ENCODE measurements at regions not wholly inside any gene's neighbourhood (a gene's known extent, or its start where the extent isn't known, plus 50 kb on each side); places are given as distances from the start of the nearest gene placed in this dataset.

- POLR2A ChIA-PET, result no interaction called here
- H3K36me3 ChIP-seq (ENCODE audit: control insufficient read depth, insufficient read depth, low read length), result no peaks in the 10 kb centered on the region
- H3K4me3 ChIP-seq (ENCODE audit: low read depth in 2 of 2, low read length in 2 of 2), result no peak overlapping the region
- CTCF ChIA-PET, result no interaction called here
- H3K9me3 ChIP-seq (ENCODE audit: control insufficient read depth, insufficient read depth, low read depth, low read length), result no peaks in the 10 kb centered on the region
- intact Hi-C loops (cut with micrococcal nuclease; ENCODE audit: unreplicated experiment) (no loop called here), in situ Hi-C loops (cut with HindIII; ENCODE audit: low pct_unique_long_range_greater_than_20kb, low sequenced_read_pairs) (no loop called here)
- DNase-seq (ENCODE audit: low read depth, low spot score) (no peak), ATAC-seq (no peak)
- H3K27me3 ChIP-seq (ENCODE audit: control insufficient read depth, insufficient read depth, low read length), result no peaks in the 10 kb centered on the region
- BruUV-seq (replicated peaks), result no TSS peak
- no peaks in the 10 kb centered on the region for H3K4me1 ChIP-seq (ENCODE audit: control insufficient read depth, insufficient read depth, low read length)
- H3K27ac ChIP-seq (ENCODE audit: low read length), result no peak overlapping the region
- no peak for TF ChIP-seq TCF7L2 (IDR thresholded peaks at IDR 0.05; ENCODE audit: low read depth, low read length)
Measured at GRCh38 chr15:38743147-38743546, 178.5 kb upstream of the RASGRP1 start.

GRCh38 chr15:38745126-38745525 is 180.5 kb upstream of the RASGRP1 start:
- ChIA-PET CTCF (interaction anchor here (0.9 kb wide), 1 partner anchor 209 kb away, joined by 3 read pairs; no protein-coding TSS in a partner anchor), POLR2A (no interaction called here)
- TF ChIP-seq TCF7L2 (IDR thresholded peaks at IDR 0.05; ENCODE audit: low read depth, low read length) (no peak), REST (IDR thresholded peaks at IDR 0.05; ENCODE audit: insufficient read depth in 1 of 2, low read depth in 2 of 2, low read length in 1 of 2) (no peak), POLR2AphosphoS5 (IDR thresholded peaks at IDR 0.05; ENCODE audit: low read depth, low read length) (no peak)
- intact Hi-C loops (cut with micrococcal nuclease; ENCODE audit: unreplicated experiment) (no loop called here), in situ Hi-C loops (cut with HindIII; ENCODE audit: low pct_unique_long_range_greater_than_20kb, low sequenced_read_pairs) (no loop called here)
- H3K36me3 ChIP-seq (ENCODE audit: control insufficient read depth, insufficient read depth, low read length), result no peaks in the 10 kb centered on the region
- H3K4me1 ChIP-seq (ENCODE audit: control insufficient read depth, insufficient read depth, low read length), result no peaks in the 10 kb centered on the region
- DNase-seq (ENCODE audit: low read depth, low spot score) (no peak), ATAC-seq (no peak)
- H3K27ac ChIP-seq (ENCODE audit: low read length), result no peak overlapping the region
- H3K4me3 ChIP-seq (ENCODE audit: low read depth in 2 of 2, low read length in 2 of 2), result no peak overlapping the region
- H3K9me3 ChIP-seq (ENCODE audit: control insufficient read depth, insufficient read depth, low read depth, low read length), result no peaks in the 10 kb centered on the region
- H3K27me3 ChIP-seq (ENCODE audit: control insufficient read depth, insufficient read depth, low read length), result no peaks in the 10 kb centered on the region
- no TSS peak for BruUV-seq (replicated peaks)

DNA sequence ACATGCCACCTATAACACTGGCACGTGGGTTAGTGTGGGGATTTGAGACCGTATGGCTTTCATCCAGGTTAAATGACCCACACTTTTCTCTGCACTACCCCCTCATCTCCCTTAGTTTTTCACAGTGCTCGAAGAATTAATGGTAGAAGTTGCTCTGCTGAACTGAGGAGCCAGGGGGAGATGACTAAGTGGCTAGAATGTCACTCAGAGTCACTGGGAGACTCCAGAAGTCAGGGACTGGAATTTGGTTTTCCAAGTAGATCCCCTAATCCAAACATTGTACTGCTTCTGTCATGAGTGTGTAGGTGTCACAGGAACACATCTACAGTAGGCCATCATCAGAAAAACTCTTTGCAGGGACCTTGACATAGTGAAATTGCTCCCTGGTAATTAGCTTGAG is 181.0 kb upstream of the RASGRP1 start:
- Histone ChIP-seq H3K27ac (ENCODE audit: low read length) (no peak overlapping the region), H3K27me3 (ENCODE audit: control insufficient read depth, insufficient read depth, low read length) (no peaks in the 10 kb centered on the region), H3K36me3 (ENCODE audit: control insufficient read depth, insufficient read depth, low read length) (no peaks in the 10 kb centered on the region), H3K4me3 (ENCODE audit: low read depth in 2 of 2, low read length in 2 of 2) (no peak overlapping the region), H3K4me1 (ENCODE audit: control insufficient read depth, insufficient read depth, low read length) (no peaks in the 10 kb centered on the region), H3K9me3 (ENCODE audit: control insufficient read depth, insufficient read depth, low read depth, low read length) (no peaks in the 10 kb centered on the region)
- no TSS peak for BruUV-seq (replicated peaks)
- intact Hi-C loops (cut with micrococcal nuclease; ENCODE audit: unreplicated experiment), result no loop called here
- TF ChIP-seq, protein P1, sequence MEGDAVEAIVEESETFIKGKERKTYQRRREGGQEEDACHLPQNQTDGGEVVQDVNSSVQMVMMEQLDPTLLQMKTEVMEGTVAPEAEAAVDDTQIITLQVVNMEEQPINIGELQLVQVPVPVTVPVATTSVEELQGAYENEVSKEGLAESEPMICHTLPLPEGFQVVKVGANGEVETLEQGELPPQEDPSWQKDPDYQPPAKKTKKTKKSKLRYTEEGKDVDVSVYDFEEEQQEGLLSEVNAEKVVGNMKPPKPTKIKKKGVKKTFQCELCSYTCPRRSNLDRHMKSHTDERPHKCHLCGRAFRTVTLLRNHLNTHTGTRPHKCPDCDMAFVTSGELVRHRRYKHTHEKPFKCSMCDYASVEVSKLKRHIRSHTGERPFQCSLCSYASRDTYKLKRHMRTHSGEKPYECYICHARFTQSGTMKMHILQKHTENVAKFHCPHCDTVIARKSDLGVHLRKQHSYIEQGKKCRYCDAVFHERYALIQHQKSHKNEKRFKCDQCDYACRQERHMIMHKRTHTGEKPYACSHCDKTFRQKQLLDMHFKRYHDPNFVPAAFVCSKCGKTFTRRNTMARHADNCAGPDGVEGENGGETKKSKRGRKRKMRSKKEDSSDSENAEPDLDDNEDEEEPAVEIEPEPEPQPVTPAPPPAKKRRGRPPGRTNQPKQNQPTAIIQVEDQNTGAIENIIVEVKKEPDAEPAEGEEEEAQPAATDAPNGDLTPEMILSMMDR (IDR thresholded peaks at IDR 0.05), result no peak
- no peak for ATAC-seq
- in situ Hi-C loops (cut with HindIII; ENCODE audit: low pct_unique_long_range_greater_than_20kb, low sequenced_read_pairs), result no loop called here
- POLR2A ChIA-PET, result no interaction called here
- CTCF ChIA-PET, result interaction anchor here (0.9 kb wide), 1 partner anchor 209 kb away, joined by 3 read pairs; no protein-coding TSS in a partner anchor
- DNase-seq (ENCODE audit: low read depth, low spot score), result no peak

All from Panc1 (cell line).